ENCODE measurements at regions not wholly inside any gene's neighbourhood (a gene's known extent, or its start where the extent isn't known, plus 50 kb on each side); places are given as distances from the start of the nearest gene placed in this dataset.
"Not testable (repeated sequence)": the region's sequence is repeated elsewhere in the genome, so short reads cannot be mapped to it uniquely, and the experiment has no call there.

- DNase-seq (ENCODE audit: low read depth, low spot score): not testable (repeated sequence)
These were observed 233.4 kb downstream of the GOLGA6L6 start for GRCh38 chr15:20308027-20308690.

DNA sequence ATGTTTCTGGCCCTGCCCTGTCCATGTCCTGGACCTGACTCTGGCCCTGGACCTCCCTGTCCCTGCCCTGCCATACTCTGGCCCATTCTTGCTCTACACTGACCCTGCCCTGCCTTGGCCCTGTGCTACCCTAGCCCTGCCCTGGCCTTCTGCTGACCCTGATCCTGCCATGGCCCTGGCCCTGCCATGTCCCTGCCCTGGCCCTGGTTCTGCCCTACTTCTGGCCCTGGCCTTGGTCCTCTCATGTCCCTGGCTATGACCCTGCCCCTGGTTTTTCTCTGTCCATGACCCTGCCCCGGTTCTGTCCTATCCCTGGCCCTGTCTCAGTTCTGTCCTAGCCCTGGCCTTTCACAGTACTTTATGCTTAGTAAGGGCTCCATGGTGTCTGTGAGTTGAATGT is 234.5 kb downstream of the GOLGA6L6 start:
- not testable (repeated sequence) for DNase-seq (ENCODE audit: low read depth, low spot score)

DNA sequence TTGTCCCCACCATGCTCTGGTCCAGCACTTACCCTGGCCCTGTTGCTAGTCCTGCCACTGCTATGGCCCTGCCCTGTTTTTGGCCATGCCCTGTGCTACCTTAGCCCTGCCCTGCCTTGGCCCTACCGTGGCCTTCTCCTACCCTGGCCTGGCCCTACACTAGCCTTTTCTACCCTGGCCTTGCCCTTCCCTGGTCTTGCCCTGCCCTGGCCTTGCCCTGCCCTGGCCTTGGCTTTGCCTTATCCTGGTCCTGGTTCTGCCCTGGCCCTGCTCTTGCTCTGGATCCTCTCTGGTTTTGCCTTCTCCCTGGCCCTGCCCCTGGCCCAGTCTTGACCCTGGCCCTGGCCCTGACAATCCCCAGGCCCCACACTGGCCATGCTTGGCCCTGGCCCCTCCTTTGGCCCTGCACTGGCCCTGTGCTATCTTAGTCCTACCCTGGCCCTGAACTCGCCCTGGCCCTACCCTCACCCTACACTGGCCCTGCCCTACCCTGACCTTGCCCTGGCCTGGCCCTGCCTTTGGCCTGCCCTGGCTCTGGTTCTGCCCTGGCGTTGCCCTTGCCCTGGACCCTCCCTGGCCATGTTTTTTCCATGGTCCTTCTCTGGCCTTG is 235.0 kb downstream of the GOLGA6L6 start:
- DNase-seq (ENCODE audit: low read depth, low spot score): not testable (repeated sequence)

DNA sequence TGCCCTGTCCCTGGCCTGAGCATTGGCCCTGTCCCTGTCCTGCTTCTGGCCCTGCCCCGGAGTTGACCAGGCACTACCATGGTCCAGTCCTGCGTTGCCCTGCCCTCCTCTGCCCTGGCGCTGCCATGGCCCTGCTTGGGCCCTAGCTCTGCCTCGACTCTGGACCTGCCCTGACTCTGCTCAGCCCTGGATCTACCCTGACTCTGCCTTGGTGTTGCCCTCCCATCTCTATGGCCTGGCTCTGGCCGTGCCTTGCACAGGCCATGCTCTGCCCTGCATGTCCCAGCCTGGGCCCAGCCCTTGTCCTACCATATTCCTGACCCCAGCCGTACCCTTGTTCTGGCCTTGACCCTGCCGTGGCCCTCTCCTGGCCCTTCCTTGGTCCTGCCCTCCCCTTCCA is 235.7 kb downstream of the GOLGA6L6 start:
- DNase-seq (ENCODE audit: low read depth, low spot score): not testable (repeated sequence)

- DNase-seq (ENCODE audit: low read depth, low spot score): not testable (repeated sequence)
These were observed 236.6 kb downstream of the GOLGA6L6 start for GRCh38 chr15:20305015-20305465.

DNA sequence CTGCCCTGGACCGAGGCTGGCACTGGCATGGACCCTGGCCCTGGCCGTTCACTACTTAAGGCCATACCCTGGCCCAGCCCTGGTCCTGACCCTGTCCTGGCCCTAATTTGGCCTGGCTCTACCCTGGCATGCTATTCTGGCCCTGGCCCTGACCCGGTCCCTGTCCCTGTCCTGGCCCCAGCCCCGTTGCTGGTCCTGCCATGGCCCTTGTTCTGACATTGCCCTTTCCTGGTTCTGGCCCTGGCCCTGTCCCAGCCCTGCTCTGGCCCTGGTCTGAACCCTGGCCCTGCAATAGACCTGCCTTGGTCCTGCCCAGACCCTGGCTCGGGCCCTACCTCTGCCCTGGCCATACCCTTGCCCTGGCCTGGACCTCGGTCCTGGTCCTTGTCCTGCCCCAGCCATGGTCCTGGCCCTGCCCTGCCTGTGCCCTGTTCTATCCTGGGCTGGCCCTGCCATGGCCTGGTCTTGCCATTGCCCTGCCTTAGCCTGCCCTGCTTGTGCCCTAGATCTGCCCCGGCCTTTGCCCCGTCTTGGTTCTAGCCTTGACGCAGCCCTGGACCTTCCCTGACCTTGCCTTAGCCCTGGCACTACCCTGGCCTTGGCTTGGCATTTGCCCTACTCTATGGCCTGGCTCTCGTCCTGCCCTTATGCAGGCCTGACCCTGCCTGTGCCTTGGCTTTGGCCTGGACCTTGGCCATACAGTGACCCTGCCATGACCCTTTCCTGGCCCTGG is 237.2 kb downstream of the GOLGA6L6 start:
- DNase-seq (ENCODE audit: low read depth, low spot score): not testable (repeated sequence)

DNA sequence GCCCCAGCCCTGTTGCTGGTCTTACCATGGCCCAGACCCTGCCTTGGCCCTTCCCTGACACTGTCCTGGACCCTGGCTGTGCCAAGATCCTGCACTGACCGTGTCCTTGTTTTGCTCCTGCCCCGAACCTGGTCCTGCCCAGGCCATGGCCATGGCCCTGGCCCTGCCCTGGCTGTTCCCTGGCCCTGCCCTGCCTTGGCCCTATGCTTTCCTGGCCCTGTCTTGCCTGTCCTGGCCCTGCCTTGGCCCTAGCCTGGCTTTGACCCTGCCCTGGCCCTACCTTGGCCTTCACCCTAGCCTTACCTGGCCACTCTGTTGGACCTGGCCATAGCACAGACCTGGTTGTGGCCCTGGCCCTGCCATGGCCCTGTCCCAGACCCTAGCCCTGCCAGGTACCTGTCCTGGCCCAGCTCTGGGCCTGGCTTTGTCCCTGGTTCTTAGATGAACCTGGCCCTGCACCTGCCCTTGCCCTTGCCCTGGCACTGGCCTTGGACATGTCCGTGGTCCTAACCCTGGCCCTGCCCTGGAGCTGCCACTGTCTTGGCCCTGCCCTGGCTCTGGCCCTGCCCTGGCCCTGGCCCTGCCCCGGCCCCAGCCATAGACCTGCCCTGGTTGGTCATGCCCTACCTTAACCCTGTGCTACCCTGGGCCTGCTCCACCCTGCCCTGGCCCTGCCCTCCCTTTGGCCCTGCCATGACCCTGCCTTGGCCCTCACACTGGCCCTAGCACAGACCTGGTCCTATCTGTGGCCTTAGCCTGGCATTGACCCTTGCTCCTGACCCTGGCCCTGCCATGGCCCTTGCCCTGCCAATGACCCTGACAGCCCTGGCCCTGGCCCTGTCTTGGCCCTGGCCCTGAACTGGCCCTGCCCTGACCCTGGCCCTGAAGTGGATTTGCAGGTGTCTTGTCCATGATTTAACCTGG is 238.1 kb downstream of the GOLGA6L6 start:
- DNase-seq (ENCODE audit: low read depth, low spot score): not testable (repeated sequence)

- DNase-seq (ENCODE audit: low read depth, low spot score): not testable (repeated sequence)
These were observed 239.2 kb downstream of the GOLGA6L6 start for GRCh38 chr15:20302141-20303069.

DNA sequence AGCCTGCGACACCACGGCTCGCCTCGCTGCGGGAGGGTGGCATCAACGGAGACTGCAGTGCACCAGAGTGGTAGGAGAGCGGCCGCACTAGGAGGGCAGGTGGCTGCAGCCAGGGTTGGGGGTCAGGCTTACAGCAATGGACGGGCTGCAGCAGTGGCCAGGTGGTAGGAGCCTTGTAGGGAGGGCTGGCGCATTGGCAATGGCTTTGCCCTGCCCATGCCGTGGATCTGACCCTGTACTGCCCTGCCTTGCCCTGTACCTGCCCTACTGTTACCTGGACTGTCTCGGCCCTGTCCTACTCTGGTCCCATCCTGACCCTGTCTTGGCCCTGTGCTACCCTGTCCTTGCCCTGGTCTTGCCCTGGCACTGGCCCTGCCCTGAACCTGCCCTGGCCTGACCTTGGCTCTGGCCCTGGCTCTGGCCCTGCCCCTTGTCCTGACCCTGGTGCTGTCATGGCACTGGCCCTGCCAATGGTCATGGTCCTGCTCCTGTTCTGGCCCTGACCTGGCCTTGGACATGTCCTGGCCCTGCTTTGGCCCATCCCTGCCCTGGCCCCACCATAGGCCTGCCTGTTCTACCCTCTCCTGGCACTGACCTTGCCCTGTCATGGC is 240.0 kb downstream of the GOLGA6L6 start:
- not testable (repeated sequence) for DNase-seq (ENCODE audit: low read depth, low spot score)

DNA sequence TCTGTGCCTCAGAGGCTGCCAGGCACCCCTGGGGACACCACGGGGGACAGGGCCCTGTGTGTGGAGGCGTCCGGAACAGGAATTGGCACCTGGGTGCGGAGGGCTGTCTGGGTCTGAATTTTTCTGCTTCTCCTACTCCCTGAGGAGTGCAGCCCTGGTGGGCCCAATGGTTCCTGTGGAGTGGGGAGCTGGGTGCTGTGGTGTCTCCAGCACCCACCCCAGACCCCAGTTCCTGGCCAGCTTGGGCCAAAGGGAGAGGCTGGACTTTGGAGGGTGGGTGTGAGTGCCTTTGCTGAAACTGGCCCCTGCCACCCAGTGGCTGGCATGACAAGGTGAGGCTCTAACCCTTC is 240.6 kb downstream of the GOLGA6L6 start:
- DNase-seq (ENCODE audit: low read depth, low spot score): not testable (repeated sequence)

GRCh38 chr15:20300351-20301040 is 241.1 kb downstream of the GOLGA6L6 start:
- not testable (repeated sequence) for DNase-seq (ENCODE audit: low read depth, low spot score)

GRCh38 chr15:20297603-20298123 is 243.9 kb downstream of the GOLGA6L6 start:
- not testable (repeated sequence) for DNase-seq (ENCODE audit: low read depth, low spot score)

DNA sequence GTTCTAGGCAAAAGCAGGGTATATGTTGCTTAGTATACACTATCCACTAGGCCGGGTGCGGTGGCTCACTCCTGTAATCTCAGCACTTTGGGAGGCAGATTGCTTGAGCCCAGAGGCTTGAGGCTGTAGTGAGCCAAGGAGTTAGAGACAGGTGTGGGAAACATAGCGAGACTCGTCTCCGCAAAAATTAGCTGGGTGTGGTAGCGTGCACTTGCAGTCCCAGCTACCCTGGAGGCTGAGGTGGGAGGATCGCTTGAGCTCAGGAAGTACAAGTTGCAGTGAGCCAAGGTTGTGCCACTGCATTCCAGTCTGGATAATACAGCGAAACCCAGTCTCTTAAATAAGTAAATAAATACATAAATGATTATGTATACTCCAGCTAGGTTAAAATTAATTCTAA is 245.3 kb downstream of the GOLGA6L6 start:
- not testable (repeated sequence) for DNase-seq (ENCODE audit: low read depth, low spot score)

DNA sequence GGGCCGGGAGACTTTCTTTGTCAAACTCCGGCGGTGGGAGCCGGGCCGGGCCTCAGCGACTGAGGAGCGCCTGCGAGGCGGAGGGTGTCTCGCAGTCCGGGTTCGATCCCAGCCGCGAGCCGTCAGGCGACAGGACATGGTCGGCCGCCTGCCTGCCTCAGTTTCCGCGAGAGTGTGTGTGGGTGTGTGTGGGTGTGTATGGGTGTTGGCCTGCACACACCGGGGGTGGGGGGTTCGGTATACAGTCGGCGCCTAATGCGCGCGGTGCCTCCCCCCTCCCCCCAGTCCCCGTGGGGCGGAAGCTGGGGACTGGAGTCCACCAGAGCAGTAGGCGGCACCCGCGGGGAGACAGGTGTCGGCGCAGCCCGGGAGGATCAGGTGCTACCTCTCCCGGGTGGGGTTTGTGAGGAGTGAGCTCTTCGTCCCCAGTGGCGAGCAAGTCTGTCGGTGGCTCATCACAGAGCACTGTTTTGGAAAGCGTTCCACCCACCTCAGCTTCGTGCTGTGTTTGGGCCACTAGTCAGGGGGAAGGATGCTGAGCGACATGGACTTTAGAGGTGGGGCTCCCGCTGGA is 246.3 kb downstream of the GOLGA6L6 start:
- peak; percentile 14 for DNase-seq (ENCODE audit: low read depth, low spot score)

- peak; percentile 45 for DNase-seq (ENCODE audit: low read depth, low spot score)
These were observed 246.9 kb downstream of the GOLGA6L6 start for GRCh38 chr15:20294651-20295237.

DNA sequence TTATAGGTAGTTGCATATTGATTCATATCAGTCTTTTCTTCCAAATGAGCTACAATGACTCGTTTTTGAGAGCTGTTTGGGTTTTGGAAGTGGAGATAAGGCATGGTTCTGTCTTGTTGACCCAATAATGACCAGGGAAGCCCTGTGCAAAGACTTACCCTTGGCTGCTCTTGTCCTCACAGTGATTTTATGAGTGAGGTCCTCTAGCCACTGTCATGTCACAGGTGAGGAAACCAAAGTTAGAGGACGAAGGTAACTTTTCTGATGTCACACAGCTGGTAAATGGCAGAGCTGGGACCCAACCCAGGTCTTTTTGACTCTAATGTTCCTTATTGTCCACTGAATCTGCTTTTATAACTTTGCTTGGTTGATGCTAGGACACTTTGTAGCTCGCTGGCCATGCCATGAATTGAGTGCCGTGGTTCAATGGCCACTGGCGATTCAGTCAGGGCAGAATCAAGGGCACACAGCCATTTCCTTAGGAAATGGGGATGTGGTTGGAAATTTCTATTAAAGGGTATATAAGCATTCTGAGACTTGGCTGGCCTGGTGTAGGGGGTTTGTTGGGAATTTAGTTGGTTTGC is 249.1 kb downstream of the GOLGA6L6 start:
- DNase-seq (ENCODE audit: low read depth, low spot score): not testable (repeated sequence)

GRCh38 chr15:20291616-20292015 is 250.0 kb downstream of the GOLGA6L6 start:
- DNase-seq (ENCODE audit: low read depth, low spot score): not testable (repeated sequence)

DNA sequence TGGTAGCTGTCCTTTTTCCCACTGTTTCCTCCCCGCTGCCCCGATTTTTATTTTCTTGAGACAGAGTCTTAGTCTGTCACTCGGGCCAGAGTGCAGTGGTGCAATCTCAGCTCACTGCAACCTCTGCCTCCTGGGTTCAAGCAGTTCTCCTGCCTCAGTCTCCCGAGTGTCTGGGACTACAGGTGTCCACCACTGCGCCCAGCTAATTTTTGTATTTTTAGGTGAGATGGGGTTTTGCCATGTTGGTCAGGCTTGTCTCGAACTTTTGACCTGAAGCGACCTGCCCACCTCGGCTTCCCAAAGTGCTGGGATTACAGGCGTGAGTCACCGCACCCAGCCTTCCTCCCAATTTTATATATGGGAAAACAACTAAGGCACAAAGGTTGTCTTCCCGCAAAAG is 251.0 kb downstream of the GOLGA6L6 start:
- DNase-seq (ENCODE audit: low read depth, low spot score): not testable (repeated sequence)

Measured in ELF-1 (cell line).